HFFc6 (cell line): ENCODE measurements at regions not wholly inside any gene's neighbourhood (a gene's known extent, or its start where the extent isn't known, plus 50 kb on each side); places are given as distances from the start of the nearest gene placed in this dataset.

Experiments used
- DNase-seq: peaks from one replicate; pipeline ENCODE4 v3.0.0-alpha.2; 2018
- H3K27ac Mint-ChIP-seq: 2 replicates; pipeline ENCODE4 v1.8.0; 2020; ENCODE audit warnings: mild to moderate bottlenecking, mixed read lengths
- H3K27me3 Mint-ChIP-seq: 2 replicates; pipeline ENCODE4 v1.8.0; 2021; ENCODE audit warnings: mild to moderate bottlenecking, moderate library complexity, mixed read lengths; ENCODE audit not compliant: insufficient read depth
- H3K36me3 Mint-ChIP-seq: 2 replicates; pipeline ENCODE4 v1.8.0; 2021; ENCODE audit warnings: low read depth, mixed read lengths
- H3K4me1 Mint-ChIP-seq: 2 replicates; pipeline ENCODE4 v1.8.0; 2020; ENCODE audit warnings: low read depth, mixed read lengths
- H3K4me3 Mint-ChIP-seq: 2 replicates; pipeline ENCODE4 v1.8.0; 2020; ENCODE audit warnings: mild to moderate bottlenecking, moderate library complexity, mixed read lengths
- H3K9me3 Mint-ChIP-seq: 2 replicates; pipeline ENCODE4 v1.8.0; 2020; ENCODE audit warnings: mild to moderate bottlenecking, mixed read lengths
- CTCF ChIP-seq: fragments of 200-600 bp; sonication (generic); IDR thresholded peaks from 2 replicates; pipeline ENCODE4 v1.5.0; 2021; ENCODE audit warnings: antibody characterized with exemption, mild to moderate bottlenecking

DNA sequence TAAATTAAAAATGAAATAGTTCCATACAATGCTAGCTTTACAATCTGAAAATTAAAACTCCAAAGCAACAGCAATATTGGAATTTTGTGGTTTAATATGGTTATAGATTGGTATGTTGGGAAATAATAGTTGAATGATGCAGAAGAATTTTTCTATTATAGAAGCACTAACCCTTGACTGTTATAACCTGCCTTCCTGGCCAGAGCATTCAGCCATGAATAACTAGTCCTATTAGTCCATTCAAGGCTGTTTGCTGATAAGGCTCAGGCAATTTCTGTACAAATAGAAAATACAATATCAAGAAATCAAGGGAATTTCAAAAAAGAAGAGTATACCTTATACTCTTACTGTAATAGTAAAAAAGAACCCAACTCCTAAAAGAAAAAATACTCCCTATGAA, 101.6 kb upstream of the SP4 start:
- no peak for TF ChIP-seq CTCF
- no peak for DNase-seq
- H3K4me1 Mint-ChIP-seq, result no peaks in the 10 kb centered on the region
- H3K4me3 Mint-ChIP-seq, result no peak overlapping the region
- H3K27me3 Mint-ChIP-seq, result peaks cover 1% of the 10 kb centered on the region; the same call in 1 of the 2 replicates
- H3K27ac Mint-ChIP-seq, result no peak overlapping the region
- H3K9me3 Mint-ChIP-seq, result peaks cover 25% of the 10 kb centered on the region
- no peaks in the 10 kb centered on the region; the same call in 1 of the 2 replicates for H3K36me3 Mint-ChIP-seq

GRCh38 chr7:21326921-21327320, 101.0 kb upstream of the SP4 start:
- H3K27me3 Mint-ChIP-seq, result peaks cover 1% of the 10 kb centered on the region; the same call in 1 of the 2 replicates
- H3K36me3 Mint-ChIP-seq, result no peaks in the 10 kb centered on the region; the same call in 1 of the 2 replicates
- no peak overlapping the region for H3K4me3 Mint-ChIP-seq
- DNase-seq, result no peak
- no peak overlapping the region for H3K27ac Mint-ChIP-seq
- peaks cover 25% of the 10 kb centered on the region for H3K9me3 Mint-ChIP-seq
- H3K4me1 Mint-ChIP-seq, result no peaks in the 10 kb centered on the region
- TF ChIP-seq CTCF, result no peak

- H3K27me3 Mint-ChIP-seq, result peaks cover 1% of the 10 kb centered on the region; the same call in 1 of the 2 replicates
- no peaks in the 10 kb centered on the region; the same call in 1 of the 2 replicates for H3K36me3 Mint-ChIP-seq
- no peak for TF ChIP-seq CTCF
- DNase-seq, result no peak
- peaks cover 29% of the 10 kb centered on the region for H3K9me3 Mint-ChIP-seq
- H3K27ac Mint-ChIP-seq, result no peak overlapping the region
- H3K4me3 Mint-ChIP-seq, result no peak overlapping the region
- H3K4me1 Mint-ChIP-seq, result no peaks in the 10 kb centered on the region
These were observed 100.2 kb upstream of the SP4 start for GRCh38 chr7:21327422-21328409.

DNA sequence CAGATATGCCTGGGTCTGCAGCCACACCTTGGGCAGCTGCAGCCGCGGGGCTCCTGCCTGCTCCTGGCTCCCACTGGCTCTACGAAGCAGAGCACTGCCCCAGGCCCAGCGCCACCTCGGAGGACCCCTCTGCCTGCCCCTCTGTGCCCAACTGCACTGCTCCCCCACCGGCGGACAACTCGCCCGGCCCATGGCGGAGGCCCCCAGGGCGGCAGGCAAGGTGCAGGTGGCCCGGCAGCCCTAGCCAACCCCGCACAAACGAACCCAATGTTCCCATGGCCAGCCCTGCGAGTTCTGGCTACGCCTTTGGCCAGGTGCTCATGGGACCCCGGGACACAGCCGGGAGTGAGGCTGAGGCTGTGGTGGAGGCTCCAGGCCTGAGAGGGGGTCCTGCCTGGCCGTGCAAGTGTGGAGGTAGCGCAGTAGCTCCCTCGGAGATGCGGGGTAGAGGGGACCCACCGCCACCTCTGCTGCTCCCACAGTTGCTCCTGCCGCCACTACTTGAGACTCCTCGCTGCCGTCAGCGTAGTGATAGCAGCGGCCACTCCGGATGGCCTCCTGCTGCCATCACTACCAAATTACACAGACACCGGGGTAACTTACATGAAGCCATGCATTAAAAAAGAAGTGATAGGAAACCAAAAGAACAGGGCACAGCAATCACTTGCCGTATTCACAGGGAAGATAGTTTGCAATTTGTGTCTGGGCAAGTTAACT, 97.3 kb upstream of the SP4 start:
- no peak for DNase-seq

More for the DNA sequence above, 97.3 kb upstream of the SP4 start:
- no peak for TF ChIP-seq CTCF
- peaks cover 1% of the 10 kb centered on the region; the same call in 1 of the 2 replicates for H3K27me3 Mint-ChIP-seq
- H3K4me3 Mint-ChIP-seq, result no peak overlapping the region
- no peaks in the 10 kb centered on the region for H3K4me1 Mint-ChIP-seq
- no peaks in the 10 kb centered on the region for H3K36me3 Mint-ChIP-seq
- H3K27ac Mint-ChIP-seq, result no peak overlapping the region
- peaks cover 20% of the 10 kb centered on the region for H3K9me3 Mint-ChIP-seq
